Keratinocyte (primary cell): ENCODE measurements at regions not wholly inside any gene's neighbourhood (a gene's known extent, or its start where the extent isn't known, plus 50 kb on each side); places are given as distances from the start of the nearest gene placed in this dataset.

Experiments
- CTCF ChIP-seq, 3 experiments: IDR thresholded peaks in 1 of 3; conservative IDR thresholded peaks in 1 of 3; optimal IDR thresholded peaks in 1 of 3; 2 replicates in 2 of 3; 3 replicates in 1 of 3; pipeline versions ENCODE3 to v1.5.1; 2011; ENCODE audit warnings: low read length in 3 of 3, mild to moderate bottlenecking in 3 of 3, moderate library complexity in 2 of 3, control low read depth in 1 of 3, inconsistent platforms in 1 of 3; ENCODE audit not compliant: insufficient read depth in 2 of 3; ENCODE audit errors: extremely low read depth in 1 of 3
- EZH2 ChIP-seq: IDR thresholded peaks from one replicate; pipeline ENCODE4 v1.6.1; 2012; ENCODE audit warnings: inconsistent platforms, mild to moderate bottlenecking, low read length, moderate library complexity

GRCh38 chr16:59224401-59224800, 490.3 kb upstream of the GOT2 start:
- TF ChIP-seq CTCF (optimal IDR thresholded peaks at IDR 0.05 in 1 of 3, IDR thresholded peaks at IDR 0.05 in 1 of 3, conservative IDR thresholded peaks at IDR 0.05 in 1 of 3; ENCODE audit: extremely low read depth in 1 of 3, insufficient read depth in 2 of 3, low read length in 3 of 3) (no peak), EZH2 (no peak)
